ENCODE measurements at regions not wholly inside any gene's neighbourhood (a gene's known extent, or its start where the extent isn't known, plus 50 kb on each side); places are given as distances from the start of the nearest gene placed in this dataset.
A peak's percentile ranks its signal among the peaks of the same experiment; 100 is the strongest.

DNA sequence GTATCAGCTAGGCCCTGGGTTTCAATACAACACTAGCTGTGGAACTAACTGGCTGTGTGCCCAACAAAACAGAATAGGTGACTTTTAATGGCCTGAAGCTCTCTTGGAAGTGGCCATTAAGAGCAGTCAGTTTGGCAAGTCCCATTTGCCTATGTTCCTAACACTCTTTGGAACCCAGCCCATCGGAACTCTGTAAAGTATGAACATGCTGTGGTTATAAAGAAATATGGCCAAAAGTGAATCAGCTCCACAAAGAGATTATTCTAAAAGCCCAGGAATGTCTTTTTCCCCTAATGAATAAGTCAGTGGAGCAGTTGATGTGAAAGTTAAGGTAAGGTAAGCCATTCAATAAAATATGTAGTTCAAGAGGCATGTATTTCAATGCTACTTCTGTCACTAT is 223.7 kb upstream of the ADAMTS5 start:
- no peak for DNase-seq

DNA sequence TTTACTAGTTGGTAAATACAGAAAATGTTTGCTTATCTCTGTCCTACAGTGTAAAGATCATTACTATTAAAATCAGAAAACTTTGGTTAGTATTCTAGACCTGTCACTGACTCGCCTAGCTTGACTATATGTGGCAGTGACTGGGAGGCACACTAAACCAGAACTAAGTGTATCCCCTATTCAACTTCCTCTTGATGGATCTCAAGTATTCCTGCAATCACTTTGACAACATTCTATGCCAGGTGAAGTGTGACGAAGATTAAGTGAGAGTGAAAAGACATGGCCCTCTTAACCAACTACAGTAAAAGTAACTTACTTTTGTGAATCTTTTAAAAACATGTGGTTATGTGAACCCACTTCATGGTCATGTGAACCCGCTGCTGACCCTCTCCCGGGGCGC is 223.0 kb upstream of the ADAMTS5 start:
- DNase-seq, result no peak

DNA sequence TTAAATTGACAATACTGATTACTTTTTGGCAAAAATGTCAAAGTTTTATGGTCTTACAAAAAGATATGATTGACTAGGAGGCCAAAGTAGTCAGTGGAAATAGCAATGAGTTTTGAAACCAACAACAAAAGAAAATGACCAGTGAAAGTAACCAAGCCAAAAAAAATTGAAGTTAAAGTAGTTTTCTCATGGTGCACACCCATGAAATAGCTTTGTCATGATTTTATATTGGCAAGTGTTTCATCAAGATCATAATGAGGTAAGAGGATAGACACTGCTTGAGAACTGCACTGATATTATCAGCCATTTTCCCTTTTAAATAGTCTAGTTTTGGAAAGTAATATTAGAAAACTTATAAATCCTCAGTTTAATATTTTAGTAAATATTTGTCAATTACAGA is 206.2 kb upstream of the ADAMTS5 start:
- no peak for DNase-seq

DNA sequence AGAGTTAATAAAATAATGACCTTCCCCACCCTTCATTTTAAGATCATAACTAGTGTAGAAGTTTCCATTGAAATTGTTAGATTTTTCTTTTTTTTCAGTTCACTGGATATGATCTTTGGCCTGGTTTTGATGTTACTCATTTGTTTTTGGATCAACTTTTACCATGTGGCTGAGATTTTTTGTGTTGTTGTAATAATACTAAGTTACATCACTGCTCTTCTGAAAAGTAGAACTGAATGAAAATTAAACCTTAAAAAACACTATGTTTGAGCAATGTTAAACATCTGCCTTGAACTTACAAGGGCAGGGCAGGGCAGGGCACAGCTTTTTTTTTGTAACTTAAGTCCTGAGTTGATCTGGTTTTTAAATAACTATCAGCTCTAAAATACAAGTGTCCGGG is 204.8 kb upstream of the ADAMTS5 start:
- DNase-seq, result no peak

DNA sequence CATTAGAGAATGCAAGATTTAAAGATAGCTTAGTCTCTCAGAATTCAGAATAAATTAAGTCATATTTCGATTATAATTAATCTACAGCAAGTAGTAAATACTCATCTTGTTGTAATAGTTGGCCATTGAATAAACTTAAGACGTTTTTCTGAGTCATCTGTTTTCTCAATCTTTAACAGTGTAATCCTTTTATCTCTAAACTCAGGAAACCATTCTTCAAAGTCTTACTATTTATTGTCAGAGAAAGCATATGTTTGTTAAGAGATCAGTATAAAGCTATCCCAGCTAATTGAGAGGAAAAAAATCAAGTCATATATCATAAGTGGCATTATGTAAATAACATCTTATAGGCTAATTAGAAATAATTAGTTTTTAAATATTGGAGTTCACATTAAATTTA is 201.2 kb upstream of the ADAMTS5 start:
- DNase-seq, result no peak

DNA sequence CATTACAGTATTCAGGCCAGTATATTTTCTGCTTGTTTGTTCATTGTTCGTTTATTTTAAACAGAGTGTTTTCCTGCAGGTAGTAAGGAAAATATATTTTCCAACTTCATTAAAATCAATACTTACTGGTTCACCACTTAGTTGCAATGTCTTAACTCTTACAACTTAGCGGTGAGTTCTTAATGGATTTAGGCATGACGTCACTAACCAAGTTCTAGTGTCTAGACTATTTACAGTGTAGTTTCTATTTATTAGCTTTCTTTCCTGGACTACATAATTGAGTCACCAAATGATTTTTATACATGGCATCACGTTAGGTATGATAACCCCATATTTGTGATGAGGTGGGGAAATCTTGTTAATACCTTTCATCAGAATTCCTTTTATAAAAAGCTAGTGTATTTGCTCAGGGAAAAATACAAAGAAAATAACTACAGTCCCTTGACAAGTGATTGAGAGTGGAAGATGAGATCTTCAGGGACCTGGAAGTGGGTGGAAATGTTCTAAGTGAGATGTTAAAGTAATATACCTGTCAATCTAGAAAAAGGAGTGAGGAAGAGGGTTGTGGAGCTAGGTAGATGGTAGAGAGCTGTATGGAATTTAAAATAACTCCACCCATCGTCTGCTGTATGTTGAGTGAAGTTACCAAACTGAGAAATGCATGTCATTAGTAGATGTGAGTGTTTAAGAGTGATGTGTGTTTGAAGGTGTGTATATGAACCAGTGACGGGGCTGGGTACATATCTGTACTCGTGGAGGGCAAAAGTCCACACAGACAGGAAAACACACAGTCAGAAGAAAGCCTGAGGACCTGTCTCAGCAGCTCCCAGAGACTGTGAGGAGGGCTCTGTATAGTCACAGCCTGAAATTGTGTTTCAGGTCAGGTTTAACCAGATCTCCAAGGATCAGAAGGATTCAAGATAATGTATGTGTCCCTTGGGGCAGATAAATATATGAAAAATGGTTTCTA is 197.6 kb upstream of the ADAMTS5 start:
- no peak for DNase-seq

DNA sequence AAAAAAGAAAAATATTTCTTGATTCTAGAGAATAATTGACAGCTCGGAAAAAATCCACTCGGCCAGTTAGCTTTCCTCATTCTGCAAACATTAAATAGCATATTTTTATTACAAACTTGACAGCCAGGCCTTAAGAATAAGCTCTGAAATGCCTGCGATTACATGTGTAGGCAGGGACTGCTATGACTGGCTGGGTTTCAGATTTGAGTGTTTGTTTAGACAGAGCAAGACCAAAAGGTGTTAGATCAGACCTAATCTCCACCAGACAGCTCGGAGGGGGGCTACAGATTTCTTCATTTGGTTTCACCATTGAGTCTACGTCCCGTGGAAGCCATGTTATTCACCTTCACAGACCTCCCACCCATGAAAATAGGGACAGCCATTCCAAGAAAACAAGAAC is 192.1 kb upstream of the ADAMTS5 start:
- DNase-seq, result no peak

DNA sequence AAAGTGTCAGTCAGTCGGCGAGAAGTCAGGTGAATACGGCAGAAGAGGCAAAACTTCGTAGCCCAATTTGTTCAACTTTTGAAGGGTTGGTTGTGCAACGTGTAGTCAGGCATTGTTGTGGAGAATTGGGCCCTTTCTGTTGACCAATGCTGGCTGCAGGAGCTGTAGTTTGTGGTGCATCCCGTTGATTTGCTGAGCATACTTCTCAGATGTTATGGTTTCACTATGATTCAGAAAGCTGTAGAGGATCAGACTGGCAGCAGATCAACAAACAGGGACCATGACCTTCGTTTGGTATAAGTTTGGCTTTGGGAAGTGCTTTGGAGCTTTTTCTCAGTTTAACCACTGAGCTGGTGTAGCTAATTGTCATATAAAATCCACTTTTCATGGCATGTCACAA is 190.2 kb upstream of the ADAMTS5 start:
- no peak for DNase-seq

DNA sequence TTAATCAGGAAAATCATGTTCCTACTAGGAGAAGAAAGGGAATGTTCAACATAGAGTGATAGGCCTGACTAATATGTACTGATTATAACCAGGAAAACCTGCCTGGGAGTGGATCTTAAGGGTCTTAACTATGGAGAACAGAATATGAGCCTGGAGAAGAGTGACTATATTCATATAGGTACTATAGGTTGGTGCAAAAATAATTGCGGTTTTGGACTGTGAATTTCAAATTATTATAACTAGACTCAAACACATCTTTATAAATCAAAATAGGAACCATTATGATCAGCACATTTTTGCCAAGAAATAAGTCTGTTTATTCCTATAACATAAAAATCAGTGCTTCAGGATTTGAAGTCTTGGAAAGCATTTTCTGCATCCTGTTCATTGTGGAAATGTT is 189.8 kb upstream of the ADAMTS5 start:
- no peak for DNase-seq

DNA sequence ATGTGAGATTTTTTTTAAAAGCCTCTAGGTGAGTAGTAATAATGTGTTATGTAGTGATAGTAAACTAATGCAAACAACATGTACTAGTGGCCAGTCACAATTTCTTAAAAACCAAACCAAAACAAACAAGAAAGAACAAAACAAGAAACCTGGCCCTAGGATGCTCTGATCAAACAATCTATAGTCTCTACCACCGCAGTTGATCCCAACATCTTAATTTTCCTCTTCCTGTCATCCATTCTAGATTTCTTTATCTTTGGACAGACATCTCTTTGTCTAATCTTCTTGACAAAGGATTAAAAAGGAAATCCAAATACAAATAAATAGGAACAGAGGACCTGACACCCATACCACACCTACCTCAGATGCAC is 188.2 kb upstream of the ADAMTS5 start:
- no peak for DNase-seq

DNA sequence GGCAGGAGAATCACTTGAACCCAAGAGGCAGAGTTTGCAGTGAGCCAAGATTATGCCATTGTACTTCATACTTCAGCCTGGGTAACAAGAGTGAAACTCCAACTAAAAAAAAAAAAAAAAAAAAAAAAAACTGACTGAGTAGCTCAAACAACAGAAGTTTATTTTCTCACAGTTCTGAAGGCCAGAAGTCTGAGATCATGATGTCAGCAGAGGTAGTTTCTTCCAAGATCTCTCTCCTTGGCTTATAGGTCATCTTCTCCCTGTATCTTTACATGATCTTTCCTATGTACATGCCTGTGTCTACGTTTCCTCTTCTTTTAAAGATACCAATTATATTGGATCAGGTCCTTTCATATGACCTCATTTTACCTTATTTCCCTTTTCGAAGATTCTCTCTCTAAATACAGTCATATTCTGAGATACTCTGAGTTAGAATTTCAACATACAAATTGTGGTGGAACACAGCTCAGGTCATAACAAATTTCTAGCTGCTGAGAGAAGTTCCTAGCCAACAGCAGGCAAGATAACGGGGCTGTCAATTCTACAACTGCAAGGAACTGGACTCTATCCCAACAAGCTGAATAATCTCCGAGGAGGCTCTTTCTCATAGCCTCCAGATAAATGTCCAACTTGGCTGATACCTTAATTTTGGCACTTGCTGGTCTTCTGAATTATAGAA is 187.7 kb upstream of the ADAMTS5 start:
- no peak for DNase-seq

DNA sequence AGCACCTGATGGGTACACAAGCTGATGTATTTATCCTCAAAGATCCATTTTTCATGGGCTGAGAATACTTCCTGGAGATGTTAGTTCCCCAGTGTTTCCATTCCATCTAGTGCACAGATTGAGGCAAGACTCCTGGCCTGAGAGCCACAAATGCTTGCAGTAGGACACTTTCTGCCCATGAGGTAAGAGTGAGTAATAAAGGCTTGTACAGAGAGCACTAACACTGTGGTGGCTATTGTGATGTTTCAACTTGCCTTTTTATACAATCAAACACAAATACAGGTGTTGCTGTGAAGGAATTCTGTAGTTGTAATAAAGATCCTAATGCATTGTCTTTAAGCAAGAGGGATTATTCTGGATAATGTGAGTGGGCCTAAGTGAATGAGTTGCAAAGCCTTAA is 186.1 kb upstream of the ADAMTS5 start:
- DNase-seq, result no peak

DNA sequence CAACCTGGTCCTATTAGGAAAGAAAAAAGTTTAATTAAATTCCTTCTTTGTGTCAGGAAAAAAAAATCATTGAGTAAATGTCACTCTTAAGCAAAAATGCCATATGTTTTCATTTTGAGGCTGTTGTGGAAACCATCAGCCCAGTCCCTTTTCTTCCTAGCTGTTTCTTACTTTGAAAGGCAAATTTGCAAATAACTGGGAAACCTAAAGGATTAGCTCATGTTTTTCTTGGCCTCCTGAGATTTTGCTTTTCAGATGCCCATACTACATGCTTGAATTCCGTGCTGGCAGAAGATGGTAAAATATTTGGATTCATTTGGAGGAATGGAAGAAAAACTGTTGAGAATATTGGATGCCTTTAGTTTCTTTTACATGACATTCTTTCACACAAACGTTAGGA is 182.1 kb upstream of the ADAMTS5 start:
- no peak for DNase-seq

DNA sequence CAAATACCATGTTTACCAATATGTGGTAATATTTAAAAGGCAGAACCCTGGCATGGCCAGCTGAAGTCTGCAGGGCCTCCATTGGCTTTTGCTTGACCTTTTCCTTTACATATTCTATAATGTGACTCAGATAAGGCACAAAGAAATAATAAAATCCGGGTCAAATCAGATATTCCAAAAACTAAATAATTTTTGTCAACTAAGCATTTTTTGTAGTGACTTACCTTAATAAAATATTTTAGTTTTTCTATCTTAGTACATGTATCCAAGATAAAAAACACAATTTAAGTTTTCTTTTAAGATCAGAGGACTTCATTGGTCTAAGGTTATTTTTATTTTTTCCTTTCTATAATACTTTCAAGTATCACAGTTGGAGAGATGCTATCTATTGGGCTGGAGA is 179.4 kb upstream of the ADAMTS5 start:
- DNase-seq, result no peak

DNA sequence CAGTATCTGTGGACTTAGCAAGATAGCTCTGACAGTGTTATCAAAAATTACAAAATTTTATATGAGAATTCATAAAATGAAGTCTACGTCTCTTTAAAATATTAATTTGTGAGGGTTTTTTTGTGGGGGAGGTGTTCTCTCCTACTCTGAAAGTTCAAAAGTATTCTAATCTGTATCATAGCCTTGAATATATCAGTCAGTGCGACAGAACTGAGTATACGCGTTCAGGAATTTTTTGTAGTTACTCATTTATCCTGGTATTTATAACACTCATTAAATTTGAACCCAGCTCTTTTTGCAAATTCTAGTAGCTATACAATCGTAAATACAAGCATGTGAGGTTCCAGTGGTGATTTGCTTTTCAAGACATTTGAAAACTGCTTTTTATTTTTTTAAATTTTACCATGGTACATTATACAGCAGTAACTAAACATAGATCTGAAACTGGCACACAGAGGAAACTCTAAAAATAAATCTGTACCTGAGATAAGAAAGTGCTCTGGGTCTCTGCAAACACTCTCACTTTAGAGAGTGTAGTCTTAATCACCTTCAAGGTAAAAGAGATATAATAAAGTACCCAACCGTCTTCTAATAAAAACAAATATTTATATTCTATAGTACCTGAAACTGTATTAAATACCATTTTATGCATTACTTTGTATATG is 178.4 kb upstream of the ADAMTS5 start:
- no peak for DNase-seq

DNA sequence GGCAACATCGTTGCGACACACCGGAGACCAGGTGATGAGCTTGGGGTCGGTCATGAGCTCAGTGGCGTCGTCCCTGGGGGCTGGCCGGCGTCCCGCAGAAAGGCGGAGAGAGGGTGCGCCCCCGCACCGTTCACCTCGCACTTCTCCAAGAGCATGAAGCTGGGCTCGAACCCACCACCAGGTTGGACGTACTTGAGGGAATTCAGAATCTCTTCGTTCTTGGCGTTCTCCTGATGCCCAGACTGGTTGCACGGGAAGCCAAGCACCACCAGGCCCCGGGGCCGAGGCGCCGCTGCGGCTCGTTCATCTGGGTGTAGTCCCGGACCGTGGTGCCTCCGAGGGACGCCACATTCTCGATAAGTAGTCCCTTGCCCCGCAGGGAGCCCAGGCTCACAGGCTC is 176.6 kb upstream of the ADAMTS5 start:
- no peak for DNase-seq

DNA sequence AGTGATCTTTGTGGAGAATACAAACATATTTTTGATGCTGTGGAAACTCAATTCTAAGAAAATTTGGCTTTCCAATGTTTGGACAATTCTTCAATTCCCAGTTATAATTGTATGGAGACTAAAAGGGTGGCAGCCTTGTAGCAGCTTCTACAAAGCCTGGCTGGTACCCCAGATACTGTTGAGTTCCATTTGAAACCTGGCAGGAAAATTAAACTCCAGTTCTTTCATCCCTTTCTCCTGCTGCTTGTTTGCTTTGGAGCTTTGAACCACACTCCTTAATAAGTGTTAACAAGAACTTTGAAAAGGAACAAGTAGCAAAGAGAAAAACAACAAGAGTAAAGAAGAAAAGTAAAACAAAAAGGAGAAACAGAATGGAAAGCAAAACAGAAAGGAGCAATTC is 172.6 kb upstream of the ADAMTS5 start:
- DNase-seq, result no peak

DNA sequence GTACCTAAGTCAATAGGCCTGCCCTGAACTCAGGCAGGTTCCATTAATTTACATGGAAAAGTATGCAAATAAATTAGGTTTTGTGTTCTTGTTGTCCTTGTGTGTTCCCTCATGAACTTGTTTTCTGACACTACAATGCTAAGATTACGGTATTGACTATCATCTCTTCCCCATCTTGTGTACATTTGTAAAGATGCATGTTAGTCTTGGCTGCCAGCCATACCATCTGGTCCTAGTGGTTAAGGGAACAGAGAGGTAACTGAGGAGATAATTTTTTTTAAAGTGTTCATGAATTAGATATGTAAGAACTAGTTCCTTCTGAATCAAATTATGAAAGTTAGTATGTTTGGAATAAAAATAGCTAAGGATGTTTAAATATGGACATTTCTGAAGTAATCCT is 167.6 kb upstream of the ADAMTS5 start:
- DNase-seq, result peak; percentile 72

DNA sequence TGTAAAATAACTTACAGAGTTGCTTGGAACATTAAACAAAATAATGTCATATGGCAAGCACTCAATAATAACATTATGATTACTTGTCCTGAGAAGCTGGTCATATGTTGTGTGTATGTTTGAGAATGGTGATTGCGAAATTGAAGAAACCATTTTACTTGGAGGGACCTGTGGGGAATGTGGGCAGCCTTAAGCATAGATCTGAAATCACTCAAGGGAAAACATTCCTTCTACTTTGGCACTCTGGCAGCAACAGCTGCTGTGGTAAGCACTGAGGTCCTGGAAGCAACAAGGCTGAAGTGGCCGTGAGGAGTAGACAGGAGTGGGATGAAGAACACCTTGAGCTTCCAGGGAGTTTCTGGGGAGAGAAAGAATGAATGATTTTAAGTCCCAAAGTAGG is 165.4 kb upstream of the ADAMTS5 start:
- DNase-seq, result no peak

DNA sequence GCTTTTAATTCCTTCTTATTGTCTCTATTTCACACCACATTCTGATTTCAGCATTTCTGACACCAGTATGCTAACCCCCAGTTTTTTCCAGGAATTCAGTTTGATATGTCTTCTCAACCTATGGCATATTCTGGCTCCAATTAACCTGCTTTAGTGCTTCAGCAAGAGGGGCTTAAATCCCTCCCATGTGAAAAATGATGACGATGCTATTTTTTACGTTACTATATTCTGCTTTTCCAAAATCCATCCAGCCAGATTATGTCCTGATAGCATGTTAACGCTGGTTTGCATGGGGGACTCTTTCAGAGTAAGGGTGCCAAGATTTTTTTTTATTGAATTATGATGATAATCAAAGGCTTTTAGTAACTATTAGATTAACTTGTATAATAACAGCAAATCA is 163.3 kb upstream of the ADAMTS5 start:
- no peak for DNase-seq

DNA sequence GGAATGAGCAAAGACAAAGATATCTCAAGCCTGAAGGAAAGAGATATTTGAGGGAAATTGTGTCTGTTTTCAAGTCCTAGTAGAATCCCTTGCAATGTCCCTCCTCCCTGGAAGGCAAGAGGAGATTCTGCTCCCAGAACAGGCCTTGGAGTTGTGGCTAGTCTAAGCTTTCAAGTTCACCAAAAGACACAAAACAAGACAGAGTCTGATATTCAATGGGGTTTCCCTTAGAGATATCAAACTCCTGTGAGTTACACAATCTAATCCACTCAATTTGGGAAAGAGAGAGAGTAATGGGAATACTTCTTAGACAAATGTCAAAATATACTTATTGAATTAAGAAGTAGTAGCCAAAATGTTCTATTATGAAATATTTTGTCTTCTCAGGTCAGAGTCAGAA is 162.8 kb upstream of the ADAMTS5 start:
- DNase-seq, result no peak

DNA sequence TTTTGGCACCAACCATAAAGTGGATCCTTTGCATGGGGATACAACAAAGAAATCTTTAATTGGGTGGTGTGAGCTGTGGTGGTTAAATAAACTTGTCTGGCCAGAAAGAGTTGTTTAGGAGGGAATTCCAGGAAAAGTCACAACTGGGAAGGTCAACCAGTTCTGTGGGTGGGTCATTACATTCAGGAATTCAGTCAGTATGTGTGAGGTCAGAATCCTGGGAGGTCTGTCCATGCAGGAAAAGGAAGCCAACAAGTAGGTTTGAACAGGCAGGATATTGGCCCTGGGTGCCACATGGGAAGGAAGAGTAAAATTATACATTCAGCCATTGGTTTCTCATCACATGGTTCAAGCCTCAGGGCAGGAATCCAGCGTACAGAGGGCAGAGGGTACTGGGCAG is 162.3 kb upstream of the ADAMTS5 start:
- DNase-seq, result no peak

DNA sequence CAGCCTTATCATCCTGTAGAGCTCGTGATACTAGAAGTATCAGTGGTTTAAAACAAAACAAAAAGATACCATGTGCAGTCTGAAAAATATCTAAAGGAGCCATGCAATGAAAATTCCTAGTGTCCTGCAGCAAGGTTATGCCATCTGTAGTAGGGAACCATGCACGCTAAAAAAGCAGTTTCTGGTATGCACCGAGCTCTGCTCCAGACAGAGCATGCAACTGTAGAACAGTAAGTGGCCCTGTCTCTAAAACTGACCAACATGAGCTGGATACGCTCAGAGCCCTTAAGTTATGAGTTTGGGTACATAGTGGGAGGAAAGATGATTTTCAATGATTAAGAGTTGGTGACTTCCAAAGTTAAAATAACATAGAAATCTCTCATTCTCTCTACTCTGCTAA is 159.3 kb upstream of the ADAMTS5 start:
- no peak for DNase-seq

DNA sequence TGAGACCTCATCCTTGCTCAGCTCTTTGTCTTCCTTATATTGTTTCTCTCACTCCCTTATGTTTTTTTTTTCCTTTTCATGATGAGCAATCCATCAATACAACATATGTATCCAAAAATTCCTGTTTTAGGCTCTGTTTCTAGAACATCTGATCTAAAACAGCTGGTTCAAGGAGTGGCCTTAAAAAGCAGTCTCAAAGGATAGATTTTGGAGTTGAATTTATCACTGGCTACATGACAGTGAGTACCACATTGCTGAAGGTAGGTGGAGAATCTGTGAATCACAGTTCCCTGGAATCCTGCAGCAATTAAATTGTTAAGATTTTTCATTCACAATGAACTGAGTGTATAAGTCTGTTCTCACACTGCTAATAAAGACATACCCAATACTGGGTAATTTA is 155.8 kb upstream of the ADAMTS5 start:
- DNase-seq, result no peak
